Activated CD4-positive, alpha-beta memory T cell treated with anti-CD3 and anti-CD28 coated beads for 36 hours (primary cell): ENCODE measurements at regions not wholly inside any gene's neighbourhood (a gene's known extent, or its start where the extent isn't known, plus 50 kb on each side); places are given as distances from the start of the nearest gene placed in this dataset.
"Not testable (repeated sequence)": the region's sequence is repeated elsewhere in the genome, so short reads cannot be mapped to it uniquely, and the experiment has no call there.

ENCODE experiments used
- CTCF ChIA-PET: fragments of 350-600 bp; sonication (Branson Sonifier 250); formaldehyde crosslinking; loops from one replicate; lab custom pipeline; 2021; ENCODE audit warnings: antibody characterized with exemption, inconsistent platforms; lab: Charles Lee
- POLR2A ChIA-PET: fragments of 350-600 bp; sonication (Branson Sonifier 250); formaldehyde crosslinking; loops from one replicate; lab custom pipeline; 2021; ENCODE audit warnings: antibody characterized with exemption; lab: Charles Lee
- DNase-seq: peaks from one replicate; pipeline ENCODE4 v3.0.0-alpha.2; 2020
- H3K27ac Mint-ChIP-seq: one replicate; pipeline ENCODE4 v1.8.0; 2021; ENCODE audit warnings: mixed read lengths
- H3K27me3 Mint-ChIP-seq: one replicate; pipeline ENCODE4 v1.8.0; 2021; ENCODE audit warnings: mixed read lengths
- H3K36me3 Mint-ChIP-seq: one replicate; pipeline ENCODE4 v1.8.0; 2021; ENCODE audit warnings: mixed read lengths
- H3K4me1 Mint-ChIP-seq: one replicate; pipeline ENCODE4 v1.8.0; 2021; ENCODE audit warnings: low read depth, mixed read lengths
- H3K4me3 Mint-ChIP-seq: one replicate; pipeline ENCODE4 v1.8.0; 2021; ENCODE audit warnings: mild to moderate bottlenecking, mixed read lengths
- H3K9me3 Mint-ChIP-seq: one replicate; pipeline ENCODE4 v1.8.0; 2021; ENCODE audit warnings: mixed read lengths
- intact Hi-C: fragments of 100-400 bp; cut with micrococcal nuclease; formaldehyde crosslinking; loops from one replicate; pipeline ENCODE4 v1.15.1; 2023

DNA sequence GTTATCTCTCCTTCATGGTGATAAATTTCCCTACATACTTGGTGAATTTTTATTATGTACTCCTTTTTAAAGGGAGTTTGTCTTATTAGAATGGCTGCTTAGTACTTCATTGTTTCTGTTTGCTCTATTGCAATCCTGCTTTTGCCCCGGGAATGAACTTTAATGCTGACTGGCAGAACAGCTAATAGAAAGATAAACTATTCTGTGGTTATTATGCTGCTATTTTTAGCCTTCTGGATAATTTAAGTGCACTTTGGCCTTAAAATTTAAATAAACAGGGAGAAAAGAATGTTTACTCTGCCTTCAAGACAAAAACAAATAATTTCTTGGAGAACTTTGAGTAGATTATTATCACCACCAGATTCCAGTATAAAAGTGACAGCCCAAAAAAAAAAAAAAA, 413.8 kb upstream of the CCDC54 start:
- CTCF ChIA-PET: no interaction called here
- no peak for DNase-seq
- Mint-ChIP-seq H3K36me3 (no peaks in the 10 kb centered on the region), H3K4me1 (no peaks in the 10 kb centered on the region), H3K27me3 (no peaks in the 10 kb centered on the region), H3K27ac (no peak overlapping the region), H3K9me3 (no peaks in the 10 kb centered on the region), H3K4me3 (no peak overlapping the region)
- POLR2A ChIA-PET: no interaction called here
- intact Hi-C loops: no loop called here

DNA sequence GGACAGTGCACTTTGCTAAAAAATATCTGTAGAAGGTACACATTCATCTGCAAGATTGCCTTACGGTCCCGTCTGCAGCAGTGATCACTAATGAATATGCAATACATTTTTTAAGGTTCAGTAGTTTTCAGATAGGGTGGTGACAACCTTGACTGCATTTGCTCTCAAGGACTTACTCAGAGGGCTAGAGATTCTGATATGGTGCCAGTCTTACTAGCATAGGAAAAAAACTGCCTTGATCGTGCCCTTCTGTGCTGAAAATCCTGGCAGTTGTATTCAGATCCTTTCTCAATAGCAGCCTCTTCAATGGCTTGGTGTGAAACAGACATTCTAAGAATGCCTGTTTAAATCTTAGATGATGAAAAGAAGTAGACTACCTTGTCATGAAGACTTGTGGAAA, 411.9 kb upstream of the CCDC54 start:
- Mint-ChIP-seq H3K4me1 (no peaks in the 10 kb centered on the region), H3K9me3 (no peaks in the 10 kb centered on the region), H3K27me3 (no peaks in the 10 kb centered on the region), H3K27ac (no peak overlapping the region), H3K4me3 (no peak overlapping the region), H3K36me3 (no peaks in the 10 kb centered on the region)
- ChIA-PET POLR2A (no interaction called here), CTCF (no interaction called here)
- intact Hi-C loops: no loop called here
- DNase-seq: no peak

DNA sequence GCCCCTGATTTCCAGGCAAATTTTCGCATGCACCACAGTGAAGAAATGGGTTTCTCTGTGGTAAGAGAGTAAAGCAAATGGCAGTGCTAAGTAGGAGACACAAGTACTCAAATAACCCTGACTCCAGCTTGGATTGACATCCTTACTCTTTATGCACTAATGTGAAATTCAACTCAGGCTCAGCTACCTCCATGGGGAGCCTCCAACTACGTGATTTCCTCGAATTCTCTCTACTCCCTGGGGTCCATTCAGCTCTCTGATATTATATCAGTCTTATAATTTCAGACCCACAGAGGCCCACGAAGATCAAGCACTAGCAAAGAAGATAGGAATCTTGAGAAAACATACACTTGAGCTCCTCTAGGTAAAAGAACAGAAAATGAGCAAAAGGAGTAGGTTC, 407.6 kb upstream of the CCDC54 start:
- DNase-seq: no peak
- no peaks in the 10 kb centered on the region for H3K27me3 Mint-ChIP-seq
- H3K36me3 Mint-ChIP-seq: no peaks in the 10 kb centered on the region
- H3K27ac Mint-ChIP-seq: no peak overlapping the region
- no peaks in the 10 kb centered on the region for H3K9me3 Mint-ChIP-seq
- no peaks in the 10 kb centered on the region for H3K4me1 Mint-ChIP-seq
- CTCF ChIA-PET: no interaction called here
- POLR2A ChIA-PET: no interaction called here
- intact Hi-C loops: no loop called here
- H3K4me3 Mint-ChIP-seq: no peak overlapping the region

DNA sequence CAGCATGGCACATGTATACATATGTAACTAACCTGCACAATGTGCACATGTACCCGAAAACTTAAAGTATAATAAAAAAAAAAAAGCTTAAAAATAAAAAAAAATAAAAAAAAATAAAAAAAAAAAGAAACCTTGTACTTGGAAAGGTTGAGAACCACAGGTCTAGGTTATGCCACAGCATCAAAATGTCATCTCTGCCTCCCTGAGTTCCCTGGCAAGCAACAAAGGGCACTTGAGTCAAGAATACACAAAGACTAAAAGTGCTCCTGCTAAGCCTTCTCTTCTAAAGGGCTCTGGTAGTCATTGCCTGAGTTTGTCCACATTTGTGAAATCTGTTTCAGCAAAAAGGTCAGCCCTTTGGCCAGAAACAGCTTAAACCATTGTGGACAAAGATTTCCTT, 395.8 kb upstream of the CCDC54 start:
- Mint-ChIP-seq H3K9me3 (no peaks in the 10 kb centered on the region), H3K27me3 (no peaks in the 10 kb centered on the region), H3K36me3 (no peaks in the 10 kb centered on the region), H3K4me1 (no peaks in the 10 kb centered on the region), H3K4me3 (no peak overlapping the region), H3K27ac (no peak overlapping the region)
- ChIA-PET CTCF (no interaction called here), POLR2A (no interaction called here)
- intact Hi-C loops: no loop called here
- no peak for DNase-seq

DNA sequence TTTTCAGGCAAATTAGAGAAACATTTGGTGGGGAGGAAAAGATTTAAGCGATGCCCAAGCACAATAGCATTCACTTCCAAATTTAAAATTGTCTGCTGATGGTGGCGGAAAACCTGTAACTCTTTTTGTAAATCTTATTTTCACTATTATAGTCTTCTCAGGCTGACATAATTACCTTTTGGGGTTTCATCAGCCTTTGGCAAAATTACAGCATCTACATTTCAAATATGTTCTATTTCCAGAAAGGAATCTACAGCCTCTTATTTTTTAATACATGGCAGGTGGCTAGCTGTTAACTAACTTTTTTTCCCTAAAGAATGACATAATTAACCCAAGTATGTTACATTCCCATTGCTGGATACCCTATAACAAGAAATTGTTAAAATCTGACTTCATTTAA, 391.5 kb upstream of the CCDC54 start:
- Mint-ChIP-seq H3K27ac (no peak overlapping the region), H3K9me3 (peaks cover 11% of the 10 kb centered on the region), H3K36me3 (no peaks in the 10 kb centered on the region), H3K4me1 (no peaks in the 10 kb centered on the region), H3K27me3 (no peaks in the 10 kb centered on the region), H3K4me3 (no peak overlapping the region)
- intact Hi-C loops: no loop called here
- POLR2A ChIA-PET: no interaction called here
- CTCF ChIA-PET: no interaction called here
- no peak for DNase-seq

DNA sequence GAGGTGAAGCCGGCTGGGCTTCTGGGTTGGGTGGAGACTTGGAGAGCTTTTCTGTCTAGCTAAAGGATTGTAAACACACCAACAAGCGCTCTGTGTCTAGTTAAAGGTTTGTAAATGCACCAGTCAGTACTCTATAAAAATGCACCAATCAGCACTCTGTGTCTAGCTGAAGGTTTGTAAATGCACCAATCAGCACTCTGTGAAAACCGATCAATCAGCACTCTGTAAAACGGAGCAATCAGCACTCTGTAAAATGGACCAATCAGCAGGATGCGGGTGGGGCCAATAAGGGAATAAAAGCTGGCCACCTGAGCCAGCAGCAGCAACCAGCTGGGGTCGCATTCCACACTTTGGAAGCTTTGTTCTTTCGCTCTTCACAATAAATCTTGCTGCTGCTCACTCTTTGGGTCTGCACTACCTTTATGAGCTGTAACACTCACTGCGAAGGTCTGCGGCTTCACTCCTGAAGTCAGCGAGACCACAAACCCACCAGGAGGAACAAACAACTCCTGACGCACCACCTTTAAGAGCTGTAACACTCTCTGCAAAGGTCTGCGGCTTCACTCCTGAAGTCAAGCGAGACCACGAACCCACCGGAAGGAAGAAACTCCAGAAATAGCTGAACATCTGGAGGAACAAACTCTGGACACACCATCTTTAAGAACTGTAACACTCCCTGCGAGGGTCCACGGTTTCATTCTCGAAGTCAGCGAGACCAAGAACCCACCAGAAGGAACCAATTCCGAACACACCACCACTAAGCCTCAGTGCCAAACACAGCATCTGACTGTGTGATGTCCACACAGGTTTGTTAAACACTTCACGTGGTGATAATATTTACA, 378.2 kb upstream of the CCDC54 start:
- POLR2A ChIA-PET, CTCF ChIA-PET, H3K9me3 Mint-ChIP-seq, DNase-seq, intact Hi-C loops, H3K4me3 Mint-ChIP-seq, H3K36me3 Mint-ChIP-seq, H3K27me3 Mint-ChIP-seq, H3K27ac Mint-ChIP-seq, H3K4me1 Mint-ChIP-seq: not testable (repeated sequence)

DNA sequence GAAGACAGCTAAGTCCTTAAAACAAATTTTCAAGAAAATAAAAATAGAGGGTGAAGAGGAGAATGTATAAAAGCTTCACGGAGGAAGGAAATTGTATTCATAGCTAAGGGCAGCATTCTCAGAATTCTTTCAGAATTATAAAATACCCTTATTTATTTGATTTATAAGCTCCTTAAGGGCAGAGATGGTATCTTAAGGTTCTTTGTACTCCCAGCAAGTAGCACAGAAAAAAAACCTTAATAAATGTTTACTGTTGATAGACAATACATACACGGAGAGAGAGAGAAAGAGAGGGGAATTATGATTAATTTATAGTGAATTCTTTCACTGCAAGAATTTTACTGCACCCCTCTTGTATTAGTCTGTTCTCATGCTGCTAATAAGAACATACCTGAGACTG, 375.6 kb upstream of the CCDC54 start:
- Mint-ChIP-seq H3K9me3 (peaks cover 3% of the 10 kb centered on the region), H3K4me1 (no peaks in the 10 kb centered on the region), H3K27ac (no peak overlapping the region), H3K27me3 (no peaks in the 10 kb centered on the region), H3K4me3 (no peak overlapping the region), H3K36me3 (no peaks in the 10 kb centered on the region)
- DNase-seq: no peak
- ChIA-PET CTCF (no interaction called here), POLR2A (no interaction called here)
- intact Hi-C loops: no loop called here

DNA sequence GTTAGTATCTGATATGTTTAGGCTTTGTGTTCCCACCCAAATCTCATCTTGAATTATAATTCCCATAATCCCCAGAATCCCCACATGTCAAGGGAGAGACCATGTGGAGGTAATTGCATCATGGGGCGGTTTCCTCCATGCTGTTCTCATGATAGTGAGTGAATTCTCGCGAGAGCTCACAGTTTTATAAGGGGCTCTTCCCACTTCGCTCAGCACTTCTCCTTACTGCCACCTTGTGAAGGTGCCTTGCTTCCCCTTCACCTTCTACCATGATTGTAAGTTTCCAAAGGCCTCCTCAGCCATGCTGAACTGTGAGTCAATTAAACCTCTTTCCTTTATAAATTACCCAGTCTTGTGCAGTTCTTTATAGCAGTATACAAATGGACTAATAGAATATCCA, 371.9 kb upstream of the CCDC54 start:
- POLR2A ChIA-PET: interaction anchor here (0.7 kb wide), 1 partner anchor 42 kb away, joined by 3 read pairs; no protein-coding TSS in a partner anchor
- intact Hi-C loops, H3K27ac Mint-ChIP-seq, H3K4me3 Mint-ChIP-seq, H3K4me1 Mint-ChIP-seq, DNase-seq, H3K36me3 Mint-ChIP-seq, H3K9me3 Mint-ChIP-seq, H3K27me3 Mint-ChIP-seq, CTCF ChIA-PET: not testable (repeated sequence)

DNA sequence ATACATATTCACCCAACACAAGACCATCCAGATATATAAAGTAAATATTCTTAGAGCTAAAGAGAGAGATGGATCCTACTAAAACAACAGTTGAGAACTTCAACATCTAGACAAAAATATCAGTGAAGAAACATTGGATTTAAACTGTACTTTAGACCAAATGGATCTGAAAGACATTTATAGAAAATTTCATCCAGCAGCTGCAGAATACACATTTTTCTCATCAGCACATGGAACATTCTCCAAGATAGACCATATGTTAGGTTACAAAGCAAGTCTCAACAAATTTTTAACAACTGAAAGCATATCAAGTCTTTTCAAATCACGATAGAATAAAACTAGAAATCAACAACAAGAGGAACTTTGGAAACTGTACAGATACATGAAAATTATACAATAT, 369.0 kb upstream of the CCDC54 start:
- H3K27me3 Mint-ChIP-seq: no peaks in the 10 kb centered on the region
- ChIA-PET POLR2A (no interaction called here), CTCF (no interaction called here)
- H3K27ac Mint-ChIP-seq: no peak overlapping the region
- no peaks in the 10 kb centered on the region for H3K4me1 Mint-ChIP-seq
- intact Hi-C loops: no loop called here
- no peak for DNase-seq
- no peaks in the 10 kb centered on the region for H3K9me3 Mint-ChIP-seq
- H3K36me3 Mint-ChIP-seq: no peaks in the 10 kb centered on the region
- H3K4me3 Mint-ChIP-seq: no peak overlapping the region

DNA sequence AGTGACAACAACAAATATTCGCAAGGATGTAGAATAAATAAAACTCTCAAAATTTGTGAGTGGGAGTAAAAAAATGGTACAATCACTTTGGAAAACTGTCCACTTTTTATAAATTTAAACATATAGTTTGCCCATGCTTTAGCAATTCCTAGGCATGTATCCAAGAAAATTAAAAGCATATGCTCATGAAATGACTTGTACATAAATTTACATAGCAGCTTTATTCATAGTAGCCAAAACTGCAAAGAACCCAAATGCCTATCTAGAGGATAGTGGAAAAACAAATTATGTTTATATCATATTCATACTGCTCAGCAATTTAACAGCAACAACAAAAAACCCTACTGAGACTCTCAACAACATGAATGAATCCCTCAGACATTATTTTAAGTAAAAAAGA, 363.6 kb upstream of the CCDC54 start:
- Mint-ChIP-seq H3K27me3 (no peaks in the 10 kb centered on the region), H3K36me3 (no peaks in the 10 kb centered on the region), H3K27ac (no peak overlapping the region), H3K4me1 (no peaks in the 10 kb centered on the region), H3K4me3 (no peak overlapping the region), H3K9me3 (peaks cover 12% of the 10 kb centered on the region)
- CTCF ChIA-PET: no interaction called here
- DNase-seq: no peak
- POLR2A ChIA-PET: no interaction called here
- intact Hi-C loops: no loop called here

DNA sequence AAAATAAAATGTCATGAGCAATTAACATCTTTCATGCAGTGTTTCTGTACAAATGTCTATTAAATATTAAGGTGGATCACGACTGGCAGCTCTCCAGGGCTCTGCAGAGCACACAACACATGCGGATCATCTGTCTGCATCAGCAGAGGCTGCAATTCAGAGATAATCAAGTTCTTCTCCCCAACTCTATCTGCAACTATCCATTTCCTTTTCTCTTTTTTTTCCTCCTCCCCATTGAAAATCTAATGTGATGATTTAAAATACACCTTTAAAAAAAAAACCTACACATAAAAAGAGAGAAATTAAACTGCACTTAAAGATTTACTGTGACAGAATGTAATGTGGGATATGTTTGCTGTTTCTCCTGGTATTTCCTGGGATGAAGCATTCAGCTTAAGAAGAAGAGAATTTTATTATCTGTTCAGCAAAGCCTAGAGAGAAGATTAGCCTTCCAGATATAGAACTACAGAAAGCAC, 352.6 kb upstream of the CCDC54 start:
- no peak for DNase-seq
- POLR2A ChIA-PET: no interaction called here
- Mint-ChIP-seq H3K9me3 (no peaks in the 10 kb centered on the region), H3K4me1 (no peaks in the 10 kb centered on the region), H3K27ac (no peak overlapping the region), H3K4me3 (no peak overlapping the region), H3K36me3 (no peaks in the 10 kb centered on the region), H3K27me3 (no peaks in the 10 kb centered on the region)
- intact Hi-C loops: no loop called here
- CTCF ChIA-PET: no interaction called here

DNA sequence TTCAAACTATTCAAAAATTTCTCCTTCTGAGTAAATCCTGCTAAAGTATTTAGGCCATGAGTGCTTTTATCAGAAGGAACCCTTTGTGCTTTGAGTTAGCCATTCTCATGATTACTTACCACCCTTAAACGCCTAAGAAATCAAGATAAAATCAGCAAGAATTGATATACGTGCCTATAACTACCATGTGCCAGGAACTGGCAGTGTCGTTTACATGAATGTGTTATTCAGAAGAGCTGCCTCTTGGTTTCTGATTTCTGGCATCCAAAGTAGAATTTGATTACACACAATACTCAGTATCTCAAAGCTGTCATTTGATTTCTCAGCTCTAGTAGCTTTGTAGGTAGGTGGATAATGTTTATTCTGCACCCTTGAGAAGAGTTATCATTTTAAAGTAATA, 351.3 kb upstream of the CCDC54 start:
- ChIA-PET POLR2A (no interaction called here), CTCF (no interaction called here)
- Mint-ChIP-seq H3K36me3 (no peaks in the 10 kb centered on the region), H3K4me1 (no peaks in the 10 kb centered on the region), H3K27ac (no peak overlapping the region), H3K4me3 (no peak overlapping the region), H3K9me3 (no peaks in the 10 kb centered on the region), H3K27me3 (no peaks in the 10 kb centered on the region)
- intact Hi-C loops: no loop called here
- no peak for DNase-seq

DNA sequence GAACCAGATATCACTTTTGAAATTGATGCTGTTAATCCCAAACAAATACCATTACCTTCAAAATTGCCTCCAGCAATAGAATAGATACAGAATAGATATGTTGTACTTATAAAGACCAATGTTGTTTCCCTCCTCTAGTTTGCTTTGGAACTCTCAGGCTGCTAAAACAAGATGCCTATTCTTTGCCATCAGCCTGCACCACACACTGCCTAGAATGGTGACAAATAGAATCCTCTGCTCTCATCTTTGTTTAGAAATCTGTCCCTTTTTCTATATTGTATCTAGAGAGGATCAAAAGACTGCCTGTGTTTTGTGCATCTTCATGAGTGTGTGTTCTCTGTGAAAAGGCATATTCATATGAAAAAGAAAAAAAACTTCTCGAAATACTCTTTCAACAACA, 349.2 kb upstream of the CCDC54 start:
- ChIA-PET CTCF (no interaction called here), POLR2A (no interaction called here)
- Mint-ChIP-seq H3K36me3 (no peaks in the 10 kb centered on the region), H3K9me3 (no peaks in the 10 kb centered on the region), H3K27me3 (no peaks in the 10 kb centered on the region), H3K4me1 (no peaks in the 10 kb centered on the region), H3K4me3 (no peak overlapping the region), H3K27ac (no peak overlapping the region)
- no peak for DNase-seq
- intact Hi-C loops: no loop called here
